ENCODE measurements at regions not wholly inside any gene's neighbourhood (a gene's known extent, or its start where the extent isn't known, plus 50 kb on each side); places are given as distances from the start of the nearest gene placed in this dataset.

GRCh38 chr16:64892835-64893785 lies 228.8 kb downstream of the CDH11 start:
- no peaks in the 10 kb centered on the region for H3K27me3 ChIP-seq (ENCODE audit: insufficient read depth, low read length)
- no peak overlapping the region for H3K27ac ChIP-seq (ENCODE audit: low read depth, low read length)
- H3K4me3 ChIP-seq (ENCODE audit: low read length in 2 of 2) = no peak overlapping the region
- POLR2A ChIA-PET (ENCODE audit: partially characterized antibody) = no interaction called here
- H3K4me1 ChIP-seq (ENCODE audit: insufficient read depth, low read length) = no peaks in the 10 kb centered on the region
- Mint-ChIP-seq H3K4me3 (no peak overlapping the region), H3K27me3 (no peaks in the 10 kb centered on the region), H3K36me3 (no peaks in the 10 kb centered on the region), H3K27ac (no peak overlapping the region), H3K4me1 (no peaks in the 10 kb centered on the region), H3K9me3 (peaks cover 3 to 40% (median 14%) of the 10 kb centered on the region in 8 donors)
- intact Hi-C loops (cut with micrococcal nuclease) = no loop called here
- no peak for DNase-seq
- no peaks in the 10 kb centered on the region for H3K36me3 ChIP-seq (ENCODE audit: insufficient read depth, low read length)
- CTCF ChIA-PET (ENCODE audit: partially characterized antibody) = no interaction called here
- H3K9me3 ChIP-seq (ENCODE audit: control insufficient read depth in 1 of 2, low read length in 2 of 2) = no peaks in the 10 kb centered on the region

GRCh38 chr16:64889446-64889845 lies 232.4 kb downstream of the CDH11 start:
- CTCF ChIA-PET (ENCODE audit: partially characterized antibody) = no interaction called here

GRCh38 chr16:64887651-64888050 lies 234.2 kb downstream of the CDH11 start:
- no peaks in the 10 kb centered on the region for H3K4me1 Mint-ChIP-seq
- H3K27ac Mint-ChIP-seq = no peak overlapping the region
- CTCF ChIA-PET (ENCODE audit: partially characterized antibody) = no interaction called here
- H3K9me3 Mint-ChIP-seq = peaks cover 3 to 32% (median 14%) of the 10 kb centered on the region in 8 donors
- Histone ChIP-seq H3K4me1 (ENCODE audit: insufficient read depth, low read length) (no peaks in the 10 kb centered on the region), H3K4me3 (ENCODE audit: low read length in 2 of 2) (no peak overlapping the region), H3K27ac (ENCODE audit: low read depth, low read length) (no peak overlapping the region), H3K27me3 (ENCODE audit: insufficient read depth, low read length) (no peaks in the 10 kb centered on the region), H3K36me3 (ENCODE audit: insufficient read depth, low read length) (no peaks in the 10 kb centered on the region), H3K9me3 (ENCODE audit: control insufficient read depth in 1 of 2, low read length in 2 of 2) (no peaks in the 10 kb centered on the region)
- H3K4me3 Mint-ChIP-seq = no peak overlapping the region
- no peaks in the 10 kb centered on the region for H3K27me3 Mint-ChIP-seq
- intact Hi-C loops (cut with micrococcal nuclease) = no loop called here
- H3K36me3 Mint-ChIP-seq = no peaks in the 10 kb centered on the region
- POLR2A ChIA-PET (ENCODE audit: partially characterized antibody) = no interaction called here
- DNase-seq = no peak

More at GRCh38 chr16:64889446-64889845, 232.4 kb downstream of the CDH11 start:
- H3K4me1 Mint-ChIP-seq = no peaks in the 10 kb centered on the region
- no peak overlapping the region for H3K27ac Mint-ChIP-seq
- intact Hi-C loops (cut with micrococcal nuclease) = no loop called here
- Histone ChIP-seq H3K9me3 (ENCODE audit: control insufficient read depth in 1 of 2, low read length in 2 of 2) (no peaks in the 10 kb centered on the region), H3K4me3 (ENCODE audit: low read length in 2 of 2) (no peak overlapping the region), H3K27ac (ENCODE audit: low read depth, low read length) (no peak overlapping the region), H3K4me1 (ENCODE audit: insufficient read depth, low read length) (no peaks in the 10 kb centered on the region), H3K36me3 (ENCODE audit: insufficient read depth, low read length) (no peaks in the 10 kb centered on the region), H3K27me3 (ENCODE audit: insufficient read depth, low read length) (no peaks in the 10 kb centered on the region)
- peaks cover 3 to 29% (median 13%) of the 10 kb centered on the region in 8 donors for H3K9me3 Mint-ChIP-seq
- H3K27me3 Mint-ChIP-seq = no peaks in the 10 kb centered on the region
- H3K36me3 Mint-ChIP-seq = no peaks in the 10 kb centered on the region
- H3K4me3 Mint-ChIP-seq = no peak overlapping the region
- no peak for DNase-seq
- POLR2A ChIA-PET (ENCODE audit: partially characterized antibody) = no interaction called here

GRCh38 chr16:64882078-64882784 lies 239.6 kb downstream of the CDH11 start:
- H3K4me3 Mint-ChIP-seq = no peak overlapping the region
- peaks cover 0 to 35% (median 15%) of the 10 kb centered on the region in 8 donors for H3K9me3 Mint-ChIP-seq
- Histone ChIP-seq H3K27me3 (ENCODE audit: insufficient read depth, low read length) (no peaks in the 10 kb centered on the region), H3K36me3 (ENCODE audit: insufficient read depth, low read length) (no peaks in the 10 kb centered on the region), H3K9me3 (ENCODE audit: control insufficient read depth in 1 of 2, low read length in 2 of 2) (no peaks in the 10 kb centered on the region), H3K4me3 (ENCODE audit: low read length in 2 of 2) (no peak overlapping the region), H3K27ac (ENCODE audit: low read depth, low read length) (no peak overlapping the region), H3K4me1 (ENCODE audit: insufficient read depth, low read length) (no peaks in the 10 kb centered on the region)
- no peaks in the 10 kb centered on the region for H3K36me3 Mint-ChIP-seq
- no peaks in the 10 kb centered on the region for H3K27me3 Mint-ChIP-seq
- no peak overlapping the region for H3K27ac Mint-ChIP-seq
- POLR2A ChIA-PET (ENCODE audit: partially characterized antibody) = no interaction called here
- no peaks in the 10 kb centered on the region for H3K4me1 Mint-ChIP-seq
- intact Hi-C loops (cut with micrococcal nuclease) = no loop called here
- CTCF ChIA-PET (ENCODE audit: partially characterized antibody) = no interaction called here
- DNase-seq = no peak

- no peaks in the 10 kb centered on the region for H3K4me1 Mint-ChIP-seq
- CTCF ChIA-PET (ENCODE audit: partially characterized antibody) = no interaction called here
Observed at GRCh38 chr16:64880994-64881393, 240.9 kb downstream of the CDH11 start.

GRCh38 chr16:64880006-64880405 lies 241.9 kb downstream of the CDH11 start:
- H3K36me3 Mint-ChIP-seq = no peaks in the 10 kb centered on the region
- Histone ChIP-seq H3K4me3 (ENCODE audit: low read length in 2 of 2) (no peak overlapping the region), H3K27me3 (ENCODE audit: insufficient read depth, low read length) (no peaks in the 10 kb centered on the region), H3K27ac (ENCODE audit: low read depth, low read length) (no peak overlapping the region), H3K4me1 (ENCODE audit: insufficient read depth, low read length) (no peaks in the 10 kb centered on the region), H3K36me3 (ENCODE audit: insufficient read depth, low read length) (no peaks in the 10 kb centered on the region), H3K9me3 (ENCODE audit: control insufficient read depth in 1 of 2, low read length in 2 of 2) (no peaks in the 10 kb centered on the region)
- no peak overlapping the region for H3K4me3 Mint-ChIP-seq
- no peaks in the 10 kb centered on the region for H3K27me3 Mint-ChIP-seq
- no peak overlapping the region for H3K27ac Mint-ChIP-seq
- intact Hi-C loops (cut with micrococcal nuclease) = no loop called here
- H3K4me1 Mint-ChIP-seq = no peaks in the 10 kb centered on the region
- peaks cover 0 to 42% (median 20%) of the 10 kb centered on the region in 8 donors for H3K9me3 Mint-ChIP-seq
- no peak for DNase-seq
- POLR2A ChIA-PET (ENCODE audit: partially characterized antibody) = no interaction called here
- CTCF ChIA-PET (ENCODE audit: partially characterized antibody) = no interaction called here

More at GRCh38 chr16:64880994-64881393, 240.9 kb downstream of the CDH11 start:
- no peak for DNase-seq
- H3K27me3 Mint-ChIP-seq = no peaks in the 10 kb centered on the region
- Histone ChIP-seq H3K9me3 (ENCODE audit: control insufficient read depth in 1 of 2, low read length in 2 of 2) (no peaks in the 10 kb centered on the region), H3K36me3 (ENCODE audit: insufficient read depth, low read length) (no peaks in the 10 kb centered on the region), H3K4me1 (ENCODE audit: insufficient read depth, low read length) (no peaks in the 10 kb centered on the region), H3K4me3 (ENCODE audit: low read length in 2 of 2) (no peak overlapping the region), H3K27ac (ENCODE audit: low read depth, low read length) (no peak overlapping the region), H3K27me3 (ENCODE audit: insufficient read depth, low read length) (no peaks in the 10 kb centered on the region)
- H3K27ac Mint-ChIP-seq = no peak overlapping the region
- peaks cover 0 to 41% (median 20%) of the 10 kb centered on the region in 8 donors for H3K9me3 Mint-ChIP-seq
- intact Hi-C loops (cut with micrococcal nuclease) = no loop called here
- POLR2A ChIA-PET (ENCODE audit: partially characterized antibody) = no interaction called here
- H3K36me3 Mint-ChIP-seq = no peaks in the 10 kb centered on the region
- no peak overlapping the region for H3K4me3 Mint-ChIP-seq

GRCh38 chr16:64878940-64879339 lies 242.9 kb downstream of the CDH11 start:
- no peak for DNase-seq
- H3K4me1 Mint-ChIP-seq = no peaks in the 10 kb centered on the region
- H3K4me1 ChIP-seq (ENCODE audit: insufficient read depth, low read length) = no peaks in the 10 kb centered on the region
- no peaks in the 10 kb centered on the region for H3K36me3 Mint-ChIP-seq
- no peak overlapping the region for H3K27ac Mint-ChIP-seq
- no peaks in the 10 kb centered on the region for H3K9me3 ChIP-seq (ENCODE audit: control insufficient read depth in 1 of 2, low read length in 2 of 2)
- H3K9me3 Mint-ChIP-seq = peaks cover 0 to 42% (median 21%) of the 10 kb centered on the region in 8 donors
- H3K27ac ChIP-seq (ENCODE audit: low read depth, low read length) = no peak overlapping the region
- H3K36me3 ChIP-seq (ENCODE audit: insufficient read depth, low read length) = no peaks in the 10 kb centered on the region
- no peak overlapping the region for H3K4me3 ChIP-seq (ENCODE audit: low read length in 2 of 2)
- intact Hi-C loops (cut with micrococcal nuclease) = no loop called here
- ChIA-PET CTCF (ENCODE audit: partially characterized antibody) (no interaction called here), POLR2A (ENCODE audit: partially characterized antibody) (no interaction called here)
- H3K27me3 ChIP-seq (ENCODE audit: insufficient read depth, low read length) = no peaks in the 10 kb centered on the region
- no peak overlapping the region for H3K4me3 Mint-ChIP-seq
- no peaks in the 10 kb centered on the region for H3K27me3 Mint-ChIP-seq
